ENCODE measurements at regions not wholly inside any gene's neighbourhood (a gene's known extent, or its start where the extent isn't known, plus 50 kb on each side); places are given as distances from the start of the nearest gene placed in this dataset.
A peak's percentile ranks its signal among the peaks of the same experiment; 100 is the strongest.

GRCh38 chr3:24670871-24671270, 176.2 kb upstream of the THRB start:
- TF ChIP-seq CTCF (IDR thresholded peaks at IDR 0.05; ENCODE audit: low read depth, low read length, missing control alignments): no peak
- no peak for DNase-seq (ENCODE audit: low read depth)
- H3K4me3 ChIP-seq (ENCODE audit: low read depth, low read length): no peak overlapping the region

GRCh38 chr3:24673596-24673995, 178.9 kb upstream of the THRB start:
- H3K4me3 ChIP-seq (ENCODE audit: low read depth, low read length): no peak overlapping the region
- TF ChIP-seq CTCF (IDR thresholded peaks at IDR 0.05; ENCODE audit: low read depth, low read length, missing control alignments): no peak
- no peak for DNase-seq (ENCODE audit: low read depth)

GRCh38 chr3:24674261-24674660, 179.6 kb upstream of the THRB start:
- H3K4me3 ChIP-seq (ENCODE audit: low read depth, low read length): no peak overlapping the region
- TF ChIP-seq CTCF (IDR thresholded peaks at IDR 0.05; ENCODE audit: low read depth, low read length, missing control alignments): no peak
- DNase-seq (ENCODE audit: low read depth): no peak

GRCh38 chr3:24678021-24678420, 183.4 kb upstream of the THRB start:
- no peak for DNase-seq (ENCODE audit: low read depth)
- no peak overlapping the region for H3K4me3 ChIP-seq (ENCODE audit: low read depth, low read length)
- no peak for TF ChIP-seq CTCF (IDR thresholded peaks at IDR 0.05; ENCODE audit: low read depth, low read length, missing control alignments)

GRCh38 chr3:24678421-24678865, 183.8 kb upstream of the THRB start:
- no peak overlapping the region for H3K4me3 ChIP-seq (ENCODE audit: low read depth, low read length)
- DNase-seq (ENCODE audit: low read depth): no peak

GRCh38 chr3:24679429-24679828, 184.8 kb upstream of the THRB start:
- H3K4me3 ChIP-seq (ENCODE audit: low read depth, low read length): no peak overlapping the region
- no peak for TF ChIP-seq CTCF (IDR thresholded peaks at IDR 0.05; ENCODE audit: low read depth, low read length, missing control alignments)
- DNase-seq (ENCODE audit: low read depth): no peak

More at GRCh38 chr3:24678421-24678865, 183.8 kb upstream of the THRB start:
- TF ChIP-seq CTCF (IDR thresholded peaks at IDR 0.05; ENCODE audit: low read depth, low read length, missing control alignments): no peak

GRCh38 chr3:24680214-24680967, 185.7 kb upstream of the THRB start:
- peak; percentile 89 for TF ChIP-seq CTCF (IDR thresholded peaks at IDR 0.05; ENCODE audit: low read depth, low read length, missing control alignments)
- H3K4me3 ChIP-seq (ENCODE audit: low read depth, low read length): no peak overlapping the region
- DNase-seq (ENCODE audit: low read depth): no peak

Data from GM12864 (cell line).